ENCODE measurements at regions not wholly inside any gene's neighbourhood (a gene's known extent, or its start where the extent isn't known, plus 50 kb on each side); places are given as distances from the start of the nearest gene placed in this dataset.

DNA sequence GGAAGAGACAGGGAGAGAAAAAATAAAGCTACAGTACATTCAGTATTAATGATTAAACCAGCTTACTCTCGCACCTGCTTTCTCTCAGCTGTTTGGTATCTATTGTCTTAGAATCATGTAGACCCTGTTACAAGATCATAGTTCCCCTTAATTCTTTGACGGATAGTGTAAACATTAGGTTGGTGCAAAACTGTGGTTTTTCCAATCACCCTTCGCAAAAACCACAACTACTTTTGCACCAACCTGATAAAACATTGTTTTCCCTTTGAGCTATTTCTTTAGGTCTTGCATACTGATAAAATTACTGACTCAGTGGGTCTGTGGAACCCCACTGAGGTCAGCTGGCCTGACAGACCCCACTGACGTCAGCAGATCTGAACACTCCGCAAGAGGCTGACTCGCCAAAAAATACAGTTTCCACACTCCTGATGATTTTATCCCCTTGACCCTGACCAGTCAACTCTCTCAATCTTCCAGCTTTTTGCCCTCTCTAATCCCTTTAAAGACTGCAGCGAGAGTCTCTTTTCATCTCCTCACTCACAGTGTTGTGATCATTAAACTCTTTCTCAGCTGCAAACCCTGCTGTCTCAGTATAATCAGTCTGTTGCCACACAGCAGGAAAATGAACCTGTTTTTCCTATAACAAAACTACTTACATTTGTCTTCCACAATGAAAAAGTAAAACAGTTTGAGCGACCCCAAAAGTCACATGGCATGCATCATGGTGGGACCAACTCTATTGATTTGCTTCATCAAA is 123.9 kb downstream of the SLITRK6 start:
- TF ChIP-seq, protein P1, sequence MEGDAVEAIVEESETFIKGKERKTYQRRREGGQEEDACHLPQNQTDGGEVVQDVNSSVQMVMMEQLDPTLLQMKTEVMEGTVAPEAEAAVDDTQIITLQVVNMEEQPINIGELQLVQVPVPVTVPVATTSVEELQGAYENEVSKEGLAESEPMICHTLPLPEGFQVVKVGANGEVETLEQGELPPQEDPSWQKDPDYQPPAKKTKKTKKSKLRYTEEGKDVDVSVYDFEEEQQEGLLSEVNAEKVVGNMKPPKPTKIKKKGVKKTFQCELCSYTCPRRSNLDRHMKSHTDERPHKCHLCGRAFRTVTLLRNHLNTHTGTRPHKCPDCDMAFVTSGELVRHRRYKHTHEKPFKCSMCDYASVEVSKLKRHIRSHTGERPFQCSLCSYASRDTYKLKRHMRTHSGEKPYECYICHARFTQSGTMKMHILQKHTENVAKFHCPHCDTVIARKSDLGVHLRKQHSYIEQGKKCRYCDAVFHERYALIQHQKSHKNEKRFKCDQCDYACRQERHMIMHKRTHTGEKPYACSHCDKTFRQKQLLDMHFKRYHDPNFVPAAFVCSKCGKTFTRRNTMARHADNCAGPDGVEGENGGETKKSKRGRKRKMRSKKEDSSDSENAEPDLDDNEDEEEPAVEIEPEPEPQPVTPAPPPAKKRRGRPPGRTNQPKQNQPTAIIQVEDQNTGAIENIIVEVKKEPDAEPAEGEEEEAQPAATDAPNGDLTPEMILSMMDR (IDR thresholded peaks at IDR 0.05; ENCODE audit: insufficient read depth, low read depth, low read length, missing control alignments) = no peak
- no peak for DNase-seq (ENCODE audit: low read depth)
- H3K4me3 ChIP-seq (ENCODE audit: low read depth, low read length) = no peak overlapping the region

DNA sequence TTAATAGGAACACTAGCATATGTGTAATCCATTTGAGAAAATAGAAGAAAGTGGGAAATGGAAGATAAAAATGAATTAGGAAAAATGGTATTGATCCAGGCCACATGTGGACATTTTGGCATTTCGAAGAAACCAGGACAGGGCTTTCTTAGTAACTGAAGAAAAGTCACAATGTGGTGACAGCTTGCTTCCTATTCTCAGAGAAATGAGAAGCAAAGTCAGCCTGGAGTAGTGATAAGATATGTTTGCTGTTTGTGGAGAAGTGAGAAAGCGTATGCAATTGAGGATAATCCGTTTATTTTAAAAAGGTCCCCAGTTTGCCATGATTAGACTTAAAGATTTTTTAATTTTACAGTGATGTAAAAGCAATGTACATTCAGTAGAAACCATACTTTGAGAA is 127.9 kb downstream of the SLITRK6 start:
- H3K4me3 ChIP-seq (ENCODE audit: low read depth, low read length) = no peak overlapping the region
- TF ChIP-seq, protein P1 (IDR thresholded peaks at IDR 0.05; ENCODE audit: insufficient read depth, low read depth, low read length, missing control alignments) = no peak
- DNase-seq (ENCODE audit: low read depth) = no peak

DNA sequence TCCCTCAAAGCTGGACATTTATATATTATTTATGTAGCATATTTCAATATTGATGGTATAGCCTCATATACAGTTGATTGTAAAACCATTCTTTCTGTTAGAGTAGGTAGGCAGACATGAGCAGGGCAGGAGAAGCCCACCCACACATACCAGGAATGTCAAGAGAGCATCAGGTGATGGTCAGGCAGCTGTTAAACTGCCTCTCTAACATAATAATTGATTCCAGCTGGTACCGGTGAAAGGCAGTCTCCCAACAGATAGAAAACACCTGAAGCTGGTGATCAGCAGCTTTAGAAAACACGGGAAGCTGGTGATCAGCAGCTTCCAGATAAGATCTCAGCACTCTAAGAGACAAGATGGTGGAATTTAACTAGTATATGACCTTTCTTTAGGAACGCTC is 132.9 kb downstream of the SLITRK6 start:
- no peak overlapping the region for H3K4me3 ChIP-seq (ENCODE audit: low read depth, low read length)
- TF ChIP-seq, protein P1 (IDR thresholded peaks at IDR 0.05; ENCODE audit: insufficient read depth, low read depth, low read length, missing control alignments) = no peak
- DNase-seq (ENCODE audit: low read depth) = no peak

DNA sequence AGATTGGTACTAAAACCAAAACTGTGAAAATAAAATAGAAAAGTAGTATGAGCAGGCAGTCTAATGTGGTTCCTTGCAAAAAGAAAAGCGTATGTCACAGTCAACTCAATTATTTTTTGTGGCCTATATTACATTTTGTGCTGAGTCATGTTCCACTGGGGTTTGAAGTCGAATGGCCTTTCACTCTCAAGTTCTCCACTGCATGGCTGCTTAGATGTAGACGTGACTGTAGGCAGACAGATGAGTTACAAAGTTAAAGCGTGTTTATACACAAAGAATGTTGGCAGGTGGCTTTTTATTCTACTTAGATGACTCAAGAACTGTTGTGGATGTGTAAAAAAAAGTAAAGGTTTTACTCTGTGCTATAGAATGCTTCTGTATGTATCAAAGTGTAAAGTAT is 133.9 kb downstream of the SLITRK6 start:
- no peak for DNase-seq (ENCODE audit: low read depth)
- H3K4me3 ChIP-seq (ENCODE audit: low read depth, low read length) = no peak overlapping the region
- TF ChIP-seq, protein P1 (IDR thresholded peaks at IDR 0.05; ENCODE audit: insufficient read depth, low read depth, low read length, missing control alignments) = no peak

DNA sequence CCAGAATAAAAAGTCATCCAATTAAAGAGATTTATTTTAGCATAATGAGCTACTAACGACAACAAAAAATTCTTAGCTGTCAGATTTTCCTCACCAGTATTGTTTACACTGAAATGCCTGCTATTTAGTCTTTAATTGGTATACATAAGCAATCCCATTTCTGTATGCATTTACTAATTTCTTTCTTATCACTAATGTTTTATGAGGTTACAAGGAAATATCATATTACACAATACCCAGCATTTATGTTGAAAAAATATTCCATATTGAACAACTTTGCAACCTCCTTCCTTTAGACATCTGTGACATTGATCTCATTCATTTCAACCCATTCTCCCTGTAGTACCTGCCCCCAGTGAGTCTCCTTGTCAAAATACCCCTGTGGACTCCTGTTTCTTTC is 135.4 kb downstream of the SLITRK6 start:
- TF ChIP-seq, protein P1 (IDR thresholded peaks at IDR 0.05; ENCODE audit: insufficient read depth, low read depth, low read length, missing control alignments) = no peak
- no peak overlapping the region for H3K4me3 ChIP-seq (ENCODE audit: low read depth, low read length)
- DNase-seq (ENCODE audit: low read depth) = no peak

DNA sequence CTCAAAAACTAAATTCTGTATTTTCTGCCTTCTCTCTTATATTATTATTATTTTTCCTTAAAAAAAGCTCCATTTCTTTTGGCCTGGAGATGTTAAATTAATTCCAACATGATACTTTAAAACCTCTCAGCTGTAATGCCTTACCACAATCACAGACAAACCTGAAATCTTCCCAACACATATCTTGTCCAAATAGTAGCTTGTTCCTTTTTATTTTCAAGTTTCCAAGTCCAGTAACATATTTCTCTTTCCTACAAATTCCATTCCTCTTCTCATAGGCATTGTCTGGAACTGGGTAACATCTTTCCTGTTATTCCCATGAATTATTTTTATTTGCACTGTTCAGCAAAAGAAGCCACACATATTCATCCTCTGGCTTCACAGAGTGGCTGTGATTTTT is 137.0 kb downstream of the SLITRK6 start:
- H3K4me3 ChIP-seq (ENCODE audit: low read depth, low read length) = no peak overlapping the region
- TF ChIP-seq, protein P1 (IDR thresholded peaks at IDR 0.05; ENCODE audit: insufficient read depth, low read depth, low read length, missing control alignments) = no peak
- no peak for DNase-seq (ENCODE audit: low read depth)

DNA sequence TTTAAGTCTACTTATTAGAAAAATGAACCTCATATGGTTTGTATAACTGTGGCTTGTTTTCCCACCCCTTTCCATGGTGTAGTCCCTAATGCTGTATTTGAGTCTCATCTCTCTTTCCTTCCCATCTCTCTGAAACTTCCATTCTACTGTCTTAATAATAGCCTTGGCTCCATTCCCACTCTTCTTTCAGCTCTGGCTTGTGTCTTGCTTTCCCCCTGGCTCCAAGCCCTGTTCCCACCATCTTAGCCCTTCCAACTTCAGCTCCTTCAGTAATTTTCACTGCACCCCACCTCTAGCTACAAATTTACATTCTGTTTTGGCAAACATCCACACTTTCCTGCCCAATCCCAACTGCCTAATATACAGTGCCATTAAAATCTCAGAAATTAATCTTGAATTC is 137.5 kb downstream of the SLITRK6 start:
- H3K4me3 ChIP-seq (ENCODE audit: low read depth, low read length) = no peak overlapping the region
- no peak for DNase-seq (ENCODE audit: low read depth)
- TF ChIP-seq, protein P1 (IDR thresholded peaks at IDR 0.05; ENCODE audit: insufficient read depth, low read depth, low read length, missing control alignments) = no peak

Measured in GM12865 (cell line).